NCI-H1436 (cell line): ENCODE measurements at regions not wholly inside any gene's neighbourhood (a gene's known extent, or its start where the extent isn't known, plus 50 kb on each side); places are given as distances from the start of the nearest gene placed in this dataset.
"Not testable (repeated sequence)": the region's sequence is repeated elsewhere in the genome, so short reads cannot be mapped to it uniquely, and the experiment has no call there.

Source experiments
- DNase-seq: peaks from one replicate; lab custom pipeline; 2025; lab: John Stamatoyannopoulos, UW

- DNase-seq: no peak
Observed at GRCh38 chr17:45649796-45650195, 134.3 kb upstream of the CRHR1 start.

GRCh38 chr17:45650561-45650960 is 133.6 kb upstream of the CRHR1 start:
- no peak for DNase-seq

- DNase-seq: no peak
Observed at GRCh38 chr17:45651145-45651709, 132.9 kb upstream of the CRHR1 start.

GRCh38 chr17:45653616-45654015 is 130.5 kb upstream of the CRHR1 start:
- DNase-seq: no peak

- no peak for DNase-seq
Observed at GRCh38 chr17:45656527-45657181, 127.5 kb upstream of the CRHR1 start.

GRCh38 chr17:45660474-45660873 is 123.6 kb upstream of the CRHR1 start:
- DNase-seq: no peak

- DNase-seq: no peak
Observed at GRCh38 chr17:45662432-45662831, 121.7 kb upstream of the CRHR1 start.

GRCh38 chr17:45663772-45664171 is 120.3 kb upstream of the CRHR1 start:
- DNase-seq: no peak

- no peak for DNase-seq
Observed at GRCh38 chr17:45664921-45665320, 119.2 kb upstream of the CRHR1 start.

GRCh38 chr17:45666046-45666600 is 118.0 kb upstream of the CRHR1 start:
- DNase-seq: no peak

- no peak for DNase-seq
Observed at GRCh38 chr17:45666641-45667040, 117.5 kb upstream of the CRHR1 start.

- no peak for DNase-seq
Observed at GRCh38 chr17:45667591-45668171, 116.4 kb upstream of the CRHR1 start.

- DNase-seq: no peak
Observed at GRCh38 chr17:45668316-45668715, 115.8 kb upstream of the CRHR1 start.

- peak; percentile 95 for DNase-seq
Observed at GRCh38 chr17:45672301-45672700, 111.8 kb upstream of the CRHR1 start.

- no peak for DNase-seq
Observed at GRCh38 chr17:45672792-45673191, 111.3 kb upstream of the CRHR1 start.

GRCh38 chr17:45673759-45674158 is 110.4 kb upstream of the CRHR1 start:
- not testable (repeated sequence) for DNase-seq

GRCh38 chr17:45675012-45675411 is 109.1 kb upstream of the CRHR1 start:
- no peak for DNase-seq

- no peak for DNase-seq
Observed at GRCh38 chr17:45675892-45676291, 108.2 kb upstream of the CRHR1 start.

GRCh38 chr17:45676695-45677094 is 107.4 kb upstream of the CRHR1 start:
- no peak for DNase-seq

- DNase-seq: no peak
Observed at GRCh38 chr17:45677770-45678169, 106.3 kb upstream of the CRHR1 start.

GRCh38 chr17:45679426-45679825 is 104.7 kb upstream of the CRHR1 start:
- no peak for DNase-seq

- DNase-seq: no peak
Observed at GRCh38 chr17:45680360-45680759, 103.8 kb upstream of the CRHR1 start.

GRCh38 chr17:45681706-45682105 is 102.4 kb upstream of the CRHR1 start:
- no peak for DNase-seq
